Spleen (tissue), 11 donors: ENCODE measurements at regions not wholly inside any gene's neighbourhood (a gene's known extent, or its start where the extent isn't known, plus 50 kb on each side); places are given as distances from the start of the nearest gene placed in this dataset.

Source experiments
- DNase-seq: peaks from one replicate; pipeline ENCODE4 v3.0.0-alpha.2; 2020
- H3K27ac ChIP-seq, 8 donors: fragments of 200-600 bp; sonication (generic) in 7 of 8; 1 replicate in 4 of 8; 2 replicates in 4 of 8; pipeline versions ENCODE4 v1.5.0 to v1.8.0; 2016 to 2021; ENCODE audit warnings: inconsistent platforms in 4 of 8, mild to moderate bottlenecking in 4 of 8, moderate library complexity in 1 of 8
- H3K27me3 ChIP-seq, 7 donors: fragments of 200-600 bp; sonication (generic) in 6 of 7; replicated peaks in 1 of 7; 1 replicate in 4 of 7; 2 replicates in 3 of 7; pipeline versions ENCODE4 v1.5.0 to v1.8.0; 2016 to 2021; ENCODE audit warnings: inconsistent platforms in 3 of 7, mild to moderate bottlenecking in 1 of 7
- H3K36me3 ChIP-seq, 6 donors: fragments of 200-600 bp; sonication (generic) in 5 of 6; 1 replicate in 4 of 6; 2 replicates in 2 of 6; pipeline versions ENCODE4 v1.5.0 to v1.8.0; 2016 to 2021; ENCODE audit warnings: inconsistent platforms in 2 of 6
- H3K4me1 ChIP-seq, 6 donors: fragments of 200-600 bp; sonication (generic) in 5 of 6; 1 replicate in 3 of 6; 2 replicates in 3 of 6; pipeline versions ENCODE4 v1.5.0 to v1.8.0; 2016 to 2021; ENCODE audit warnings: inconsistent platforms in 3 of 6
- H3K4me3 ChIP-seq, 8 donors: fragments of 200-600 bp; sonication (generic) in 7 of 8; 1 replicate in 4 of 8; 2 replicates in 4 of 8; pipeline versions ENCODE4 v1.5.0 to v1.8.0; 2016 to 2021; ENCODE audit warnings: inconsistent platforms in 4 of 8, mild to moderate bottlenecking in 4 of 8, moderate library complexity in 2 of 8
- H3K9me3 ChIP-seq, 8 donors: fragments of 200-600 bp; sonication (generic) in 7 of 8; 1 replicate in 4 of 8; 2 replicates in 4 of 8; pipeline versions ENCODE4 v1.5.0 to v1.8.0; 2016 to 2021; ENCODE audit warnings: inconsistent platforms in 4 of 8
- POLR2A ChIP-seq, 3 donors: fragments of 450-650 bp; IDR thresholded peaks; one replicate each; pipeline ENCODE4 v1.5.1; 2017; ENCODE audit warnings: antibody characterized with exemption in 3 of 3, mild to moderate bottlenecking in 1 of 3
- POLR2AphosphoS5 ChIP-seq, 3 donors: sonication (generic); formaldehyde crosslinking; IDR thresholded peaks; one replicate each; pipeline ENCODE4 v1.5.1; 2017; ENCODE audit warnings: antibody characterized with exemption in 3 of 3
- WGBS, 5 donors: extraction: QIAGEN DNeasy Blood & Tissue Kit in 3 of 5; methylation state at CpG; one replicate each; pipeline versions ENCODE4 v1.1.5 to v1.1.7; 2013 to 2018; 5-methylcytosine and 5-hydroxymethylcytosine counted together
- intact Hi-C: fragments of 100-400 bp; cut with DNase I; formaldehyde crosslinking; loops from one replicate; pipeline ENCODE4 v1.15.0; 2023; ENCODE audit warnings: low total_unique reads
- TF ChIP-seq, protein P1 (sequence below), 11 experiments: fragments of 200-600 bp in 7 of 11; fragments of 450-650 bp in 4 of 11; sonication (generic) in 4 of 11; IDR thresholded peaks in 8 of 11; conservative IDR thresholded peaks in 3 of 11; 1 replicate in 7 of 11; 2 replicates in 4 of 11; pipeline versions ENCODE4 v1.4.0 to v1.8.0; 2016 to 2021; ENCODE audit warnings: antibody characterized with exemption in 11 of 11, inconsistent platforms in 4 of 11, mild to moderate bottlenecking in 1 of 11
- donor health status: healthy with polysubstance abuse.
- donor health status: DM: no; HTN: no; CAD: no; lungs with moderate emphysema.
- donor health status: DM: no; HTN: no; CAD: no.
- donor health status: Bipolar disorder and iron deficiency.
- donor health status: healthy.
- donor health status: DM: no; HTN: no; CAD: no.
- donor health status: DM: yes; HTN: yes; CAD: no.

DNA sequence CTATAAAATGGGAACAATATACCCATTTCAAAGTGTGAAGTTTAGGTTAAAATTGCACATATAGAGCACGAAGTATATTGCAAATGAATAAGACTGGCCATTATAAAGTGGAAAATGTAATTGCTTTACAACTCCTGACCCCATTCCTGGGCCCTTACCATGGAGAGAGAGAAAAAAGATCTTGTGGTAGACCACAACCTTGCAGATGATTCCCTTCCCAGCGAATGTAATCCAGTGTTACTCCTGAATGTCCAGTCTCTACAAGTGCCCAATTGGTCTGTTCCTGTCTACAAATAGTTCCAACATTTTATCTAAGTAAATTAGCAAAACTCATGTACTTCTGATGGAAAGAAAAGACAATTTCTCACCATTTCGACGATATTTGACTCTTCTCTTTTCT lies 184.1 kb upstream of the LNX1 start:
- WGBS, 5 donors = 84 to 90% (median 85%) methylated on average over 4 of the region's 4 CpGs
- Histone ChIP-seq H3K9me3 (no peaks in the 10 kb centered on the region), H3K4me3 (no peak overlapping the region), H3K36me3 (no peaks in the 10 kb centered on the region), H3K4me1 (no peaks in the 10 kb centered on the region), H3K27me3 (no peaks in the 10 kb centered on the region), H3K27ac (no peak overlapping the region)
- no peak for TF ChIP-seq POLR2AphosphoS5 (IDR thresholded peaks at IDR 0.05)
- DNase-seq = no peak
- intact Hi-C loops = no loop called here

DNA sequence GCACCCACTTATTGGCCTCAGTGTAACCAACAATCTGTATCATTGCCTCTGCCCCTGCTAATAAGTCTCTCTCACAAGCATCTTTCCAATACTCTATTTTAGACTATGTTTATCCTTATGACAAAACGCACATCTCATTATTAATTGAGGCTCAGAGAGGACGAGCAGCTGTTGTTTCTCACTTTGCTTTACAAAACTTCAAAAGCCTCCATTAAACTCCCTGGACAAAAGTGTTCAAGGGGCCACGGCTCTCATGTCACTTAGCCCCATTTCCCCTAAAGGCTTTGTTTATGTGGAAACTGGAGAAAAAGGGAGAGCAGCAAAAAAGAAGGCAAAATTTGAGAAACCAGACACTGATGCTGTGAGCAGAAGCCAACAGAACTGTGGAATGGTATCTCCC lies 180.0 kb upstream of the LNX1 start:
- no peak for DNase-seq
- no peak overlapping the region for H3K27ac ChIP-seq
- H3K4me1 ChIP-seq = no peaks in the 10 kb centered on the region
- intact Hi-C loops = no loop called here
- no peaks in the 10 kb centered on the region for H3K9me3 ChIP-seq
- no peaks in the 10 kb centered on the region for H3K27me3 ChIP-seq
- TF ChIP-seq, protein P1, sequence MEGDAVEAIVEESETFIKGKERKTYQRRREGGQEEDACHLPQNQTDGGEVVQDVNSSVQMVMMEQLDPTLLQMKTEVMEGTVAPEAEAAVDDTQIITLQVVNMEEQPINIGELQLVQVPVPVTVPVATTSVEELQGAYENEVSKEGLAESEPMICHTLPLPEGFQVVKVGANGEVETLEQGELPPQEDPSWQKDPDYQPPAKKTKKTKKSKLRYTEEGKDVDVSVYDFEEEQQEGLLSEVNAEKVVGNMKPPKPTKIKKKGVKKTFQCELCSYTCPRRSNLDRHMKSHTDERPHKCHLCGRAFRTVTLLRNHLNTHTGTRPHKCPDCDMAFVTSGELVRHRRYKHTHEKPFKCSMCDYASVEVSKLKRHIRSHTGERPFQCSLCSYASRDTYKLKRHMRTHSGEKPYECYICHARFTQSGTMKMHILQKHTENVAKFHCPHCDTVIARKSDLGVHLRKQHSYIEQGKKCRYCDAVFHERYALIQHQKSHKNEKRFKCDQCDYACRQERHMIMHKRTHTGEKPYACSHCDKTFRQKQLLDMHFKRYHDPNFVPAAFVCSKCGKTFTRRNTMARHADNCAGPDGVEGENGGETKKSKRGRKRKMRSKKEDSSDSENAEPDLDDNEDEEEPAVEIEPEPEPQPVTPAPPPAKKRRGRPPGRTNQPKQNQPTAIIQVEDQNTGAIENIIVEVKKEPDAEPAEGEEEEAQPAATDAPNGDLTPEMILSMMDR (IDR thresholded peaks at IDR 0.05 in 8 of 11, conservative IDR thresholded peaks at IDR 0.05 in 3 of 11) = no peak
- TF ChIP-seq POLR2A (IDR thresholded peaks at IDR 0.05) (no peak), POLR2AphosphoS5 (IDR thresholded peaks at IDR 0.05) (no peak)
- 56 to 88% (median 77%) methylated on average over 3 of the region's 3 CpGs for WGBS, 5 donors
- no peaks in the 10 kb centered on the region for H3K36me3 ChIP-seq
- H3K4me3 ChIP-seq = no peak overlapping the region

DNA sequence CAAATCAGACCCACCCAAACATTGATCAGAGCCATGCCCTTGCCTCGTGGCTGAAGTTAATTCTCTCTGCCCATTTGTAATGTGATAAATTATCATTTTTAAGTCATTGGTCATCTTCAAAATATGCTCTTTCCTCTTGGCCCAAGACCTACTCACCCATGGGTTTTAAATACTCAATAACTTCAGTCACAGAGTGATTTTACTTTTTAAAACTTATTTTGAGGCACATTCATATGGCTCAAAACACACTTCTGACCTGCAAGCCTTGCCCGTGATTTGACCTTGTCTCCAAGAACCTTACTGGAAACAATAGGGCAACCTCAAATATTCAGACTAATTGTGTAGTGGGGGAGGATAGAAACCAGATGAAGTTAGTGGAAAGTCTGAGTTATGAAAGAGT lies 176.2 kb upstream of the LNX1 start:
- H3K9me3 ChIP-seq = no peaks in the 10 kb centered on the region
- intact Hi-C loops = no loop called here
- 57 to 66% (median 61%) methylated on average over 2 of the region's 2 CpGs for WGBS, 5 donors
- no peak for DNase-seq
- TF ChIP-seq, protein P1 (IDR thresholded peaks at IDR 0.05 in 8 of 11, conservative IDR thresholded peaks at IDR 0.05 in 3 of 11) = no peak
- TF ChIP-seq POLR2A (IDR thresholded peaks at IDR 0.05) = no peak
- no peak for TF ChIP-seq POLR2AphosphoS5 (IDR thresholded peaks at IDR 0.05)
- no peaks in the 10 kb centered on the region for H3K27me3 ChIP-seq
- H3K4me1 ChIP-seq = no peaks in the 10 kb centered on the region
- no peak overlapping the region for H3K4me3 ChIP-seq
- H3K36me3 ChIP-seq = no peaks in the 10 kb centered on the region
- no peak overlapping the region for H3K27ac ChIP-seq

DNA sequence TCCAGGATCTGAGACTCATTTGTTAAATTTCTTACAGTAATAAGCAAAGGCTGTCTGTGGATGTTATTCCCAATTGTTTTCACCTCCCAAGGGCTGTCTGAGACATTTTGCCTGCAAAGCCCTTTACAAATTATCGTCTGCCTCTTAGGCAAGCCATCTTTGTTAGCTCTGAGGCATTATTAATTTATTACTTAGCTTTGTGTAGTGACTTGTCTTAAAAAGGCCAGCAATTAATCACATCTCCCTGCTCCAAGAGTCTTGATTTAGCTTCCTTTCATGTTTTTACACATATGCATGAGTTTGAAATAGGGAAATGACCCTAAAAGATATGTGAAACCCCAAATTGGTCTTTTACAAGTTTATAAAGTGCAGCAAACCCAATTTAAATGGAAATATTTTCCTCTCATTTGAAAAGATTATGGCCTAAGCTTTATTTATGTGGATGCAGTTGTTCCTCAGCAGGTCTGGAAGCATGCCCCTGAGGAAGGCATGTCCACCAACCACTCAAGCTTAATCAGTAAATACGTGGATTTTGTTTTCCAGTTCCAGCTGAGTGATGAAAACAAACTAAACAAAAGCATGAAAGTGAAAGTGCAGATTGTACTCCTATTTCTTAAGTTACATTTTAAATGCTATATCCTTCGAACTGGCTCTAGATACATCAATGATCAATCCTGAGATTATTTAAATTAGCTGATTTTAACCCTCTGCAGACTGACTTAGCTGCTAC lies 173.6 kb upstream of the LNX1 start:
- Histone ChIP-seq H3K9me3 (peaks cover 0 to 14% (median 0%) of the 10 kb centered on the region in 8 donors), H3K27ac (no peak overlapping the region), H3K36me3 (no peaks in the 10 kb centered on the region), H3K4me3 (no peak overlapping the region), H3K27me3 (no peaks in the 10 kb centered on the region), H3K4me1 (no peaks in the 10 kb centered on the region)
- DNase-seq = no peak
- intact Hi-C loops = no loop called here
- no peak for TF ChIP-seq POLR2AphosphoS5 (IDR thresholded peaks at IDR 0.05)
- TF ChIP-seq, protein P1 (IDR thresholded peaks at IDR 0.05 in 8 of 11, conservative IDR thresholded peaks at IDR 0.05 in 3 of 11) = no peak
- TF ChIP-seq POLR2A (IDR thresholded peaks at IDR 0.05) = no peak
- 55 to 66% (median 63%) methylated on average over 3 of the region's 3 CpGs for WGBS, 5 donors
